Heart right ventricle (tissue), 16 donors: ENCODE measurements at regions not wholly inside any gene's neighbourhood (a gene's known extent, or its start where the extent isn't known, plus 50 kb on each side); places are given as distances from the start of the nearest gene placed in this dataset.

ENCODE experiments used
- ATAC-seq, 8 donors: fragments of 200-7000 bp; cut with Tn5 transposase; one replicate each; pipeline ENCODE4 v1.9.1; 2020; ENCODE audit warnings: mild to moderate bottlenecking in 8 of 8, moderate library complexity in 8 of 8, moderate number of reproducible peaks in 1 of 8
- DNase-seq, 2 donors: peaks; one replicate each; pipeline ENCODE4 v3.0.0-alpha.2; 2020
- H3K27ac ChIP-seq, 10 donors: fragments of 200-600 bp; sonication (generic) in 2 of 10; one replicate each; pipeline versions ENCODE4 v1.5.0 to v1.8.0; 2020 to 2022; ENCODE audit warnings: mild to moderate bottlenecking in 3 of 10
- H3K27me3 ChIP-seq, 7 donors: fragments of 200-600 bp; one replicate each; pipeline ENCODE4 v1.8.0; 2021 to 2022; ENCODE audit warnings: mild to moderate bottlenecking in 2 of 7
- H3K36me3 ChIP-seq, 9 donors: fragments of 200-600 bp; sonication (generic) in 1 of 9; one replicate each; pipeline versions ENCODE4 v1.5.0 to v1.8.0; 2020 to 2022; ENCODE audit warnings: mild to moderate bottlenecking in 2 of 9
- H3K4me1 ChIP-seq, 9 donors: fragments of 200-600 bp; sonication (generic) in 1 of 9; one replicate each; pipeline versions ENCODE4 v1.5.0 to v1.8.0; 2020 to 2022; ENCODE audit warnings: mild to moderate bottlenecking in 4 of 9
- H3K4me3 ChIP-seq, 10 donors: fragments of 200-600 bp; sonication (generic) in 2 of 10; one replicate each; pipeline versions ENCODE4 v1.5.0 to v1.8.0; 2020 to 2022; ENCODE audit warnings: mild to moderate bottlenecking in 7 of 10, moderate library complexity in 2 of 10
- H3K9me3 ChIP-seq, 11 donors: fragments of 200-600 bp in 10 of 11; sonication (generic) in 2 of 11; one replicate each; pipeline versions ENCODE4 v1.5.0 to v1.8.0; 2013 to 2022; ENCODE audit warnings: mild to moderate bottlenecking in 2 of 11, control low read depth in 1 of 11, moderate library complexity in 1 of 11
- CTCF ChIP-seq, 9 donors: fragments of 200-600 bp; sonication (generic) in 2 of 9; IDR thresholded peaks; one replicate each; pipeline versions ENCODE4 v1.5.0 to v1.8.0; 2021 to 2022; ENCODE audit warnings: antibody characterized with exemption in 9 of 9, mild to moderate bottlenecking in 5 of 9, moderate library complexity in 1 of 9
- WGBS, 2 donors: extraction: QIAGEN DNeasy Blood & Tissue Kit; methylation state at CpG; one replicate each; pipeline ENCODE4 v1.1.7; 2013; ENCODE audit warnings: inconsistent platforms in 1 of 2; 5-methylcytosine and 5-hydroxymethylcytosine counted together
- intact Hi-C, 10 donors: fragments of 100-400 bp; cut with DNase I; formaldehyde crosslinking; loops; one replicate each; pipeline versions ENCODE4 v1.11.1 to v1.14.2; 2022
- donor health status: Arrhythmogenic right ventricular cardiomyopathy.
- donor health status: ischemic (EF 13 %, LVEDD 7.1; RV severe dilation, severe dysfunction).
- donor health status: healthy with polysubstance abuse.
- donor health status: DM: no; HTN: yes; CAD: no.
- donor health status: DM: no; HTN: no; CAD: no.
- donor health status: ischemic (EF 25% LVEDD 6.9; RV normal size, moderate dysfunction).
- donor health status: ischemic (EF 25% LVEDD 5.7; RV mildly dilated, moderate dysfunction).
- donor health status: healthy.
- donor health status: DM: yes; HTN: yes; CAD: no.
- donor health status: Ischemic cardiomyopathy.
- donor health status: ischemic (EF 35%, LVEDD 5.7; RV mildly dilated, moderate dysfunction).
- donor health status: nonischemic (EF 11% LVEDD 7.7; RV severe dilation, severe dysfunction).
- donor health status: DM: yes; HTN: yes; CAD: no.
- donor health status: PGD.
- donor health status: ischemic (EF 29% LVEDD 5.4; RV normal size, mild dysfunction).
- donor health status: nonischemic (EF 23%, LVEDD 6.1; RV moderate dilation, normal function).

DNA sequence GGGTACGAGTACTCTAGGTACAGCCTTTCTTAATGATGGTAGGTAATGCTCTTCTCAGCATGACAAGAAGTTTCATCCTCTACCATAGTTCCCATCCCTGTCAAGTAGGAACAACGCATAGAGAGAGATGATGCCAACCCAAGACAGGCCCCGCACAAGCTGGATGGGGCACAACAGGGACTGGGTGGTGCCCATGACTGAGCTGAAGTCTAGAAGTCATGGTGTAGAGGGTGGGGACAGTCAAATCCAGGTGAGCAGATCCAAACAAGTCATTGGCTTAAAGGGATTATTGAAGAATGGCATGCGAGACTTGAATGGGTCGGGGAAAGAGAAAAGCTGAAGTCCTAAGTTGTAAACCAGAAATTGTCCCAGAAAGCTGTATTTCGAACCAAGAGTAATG is 84.2 kb upstream of the MDM1 start:
- TF ChIP-seq CTCF (IDR thresholded peaks at IDR 0.05) = no peak
- WGBS, 2 donors = 97 to 99% methylated on average over 6 of the region's 6 CpGs
- Histone ChIP-seq H3K27me3 (no peaks in the 10 kb centered on the region), H3K4me3 (no peak overlapping the region), H3K27ac (no peak overlapping the region), H3K9me3 (no peaks in the 10 kb centered on the region), H3K36me3 (no peaks in the 10 kb centered on the region), H3K4me1 (peaks cover 0 to 21% (median 11%) of the 10 kb centered on the region in 9 donors)
- no peak for ATAC-seq
- no peak for DNase-seq
- intact Hi-C loops = no loop called here

GRCh38 chr12:68416826-68417225 is 84.7 kb upstream of the MDM1 start:
- intact Hi-C loops = no loop called here
- H3K27me3 ChIP-seq = no peaks in the 10 kb centered on the region
- no peaks in the 10 kb centered on the region for H3K9me3 ChIP-seq
- no peak for TF ChIP-seq CTCF (IDR thresholded peaks at IDR 0.05)
- no peak overlapping the region for H3K27ac ChIP-seq
- ATAC-seq (no peak), DNase-seq (no peak)
- 98% methylated on average over 5 of the region's 5 CpGs for WGBS, 2 donors
- H3K36me3 ChIP-seq = no peaks in the 10 kb centered on the region
- peaks cover 0 to 23% (median 11%) of the 10 kb centered on the region in 9 donors for H3K4me1 ChIP-seq
- no peak overlapping the region for H3K4me3 ChIP-seq

- DNase-seq (no peak), ATAC-seq (no peak)
- TF ChIP-seq CTCF (IDR thresholded peaks at IDR 0.05) = no peak
Measured at GRCh38 chr12:68418137-68418460, 85.9 kb upstream of the MDM1 start.

DNA sequence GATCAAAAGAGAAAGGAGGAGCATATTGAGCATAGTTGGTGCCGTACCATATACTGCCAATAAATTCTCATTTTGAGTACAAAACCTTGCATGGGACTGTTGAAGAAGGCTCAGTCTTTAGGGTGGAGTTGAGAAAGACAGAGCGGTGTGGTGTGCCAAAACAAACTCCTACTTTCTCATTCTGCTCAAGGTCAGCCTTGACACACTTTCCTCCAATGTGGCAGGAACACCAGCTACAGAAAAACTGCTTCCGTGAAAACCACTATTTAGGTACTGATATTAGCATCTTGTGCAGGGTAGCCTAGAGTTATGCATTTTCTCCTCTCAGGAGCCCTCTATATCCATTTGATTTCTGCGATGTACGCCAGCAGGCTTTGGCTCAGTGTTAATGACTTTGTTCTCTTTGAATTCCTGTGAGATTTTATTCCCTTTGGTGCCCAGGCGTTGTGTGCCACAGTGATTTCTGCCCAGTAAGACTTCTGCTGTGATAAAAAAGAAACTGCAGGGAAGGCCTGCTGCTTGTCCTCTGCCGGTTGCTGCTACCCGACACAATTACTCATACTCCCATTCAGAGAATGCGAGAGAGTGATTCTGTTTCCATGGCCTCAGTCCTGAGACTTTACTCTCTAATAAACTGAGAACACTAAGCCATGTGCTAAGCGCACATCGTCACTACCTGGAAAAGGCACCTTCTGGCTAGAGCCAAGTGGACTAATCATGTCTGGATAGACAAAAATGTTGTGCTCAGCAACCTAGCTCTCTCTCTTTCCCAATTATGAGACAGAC is 88.3 kb upstream of the MDM1 start:
- 59 to 70% methylated on average over 11 of the region's 11 CpGs for WGBS, 2 donors

More at GRCh38 chr12:68418137-68418460, 85.9 kb upstream of the MDM1 start:
- H3K36me3 ChIP-seq = no peaks in the 10 kb centered on the region
- no peak overlapping the region for H3K4me3 ChIP-seq
- H3K27me3 ChIP-seq = no peaks in the 10 kb centered on the region
- peaks cover 0 to 30% (median 11%) of the 10 kb centered on the region in 9 donors for H3K4me1 ChIP-seq
- intact Hi-C loops = no loop called here
- H3K27ac ChIP-seq = peak overlapping the region in 1 of 10 donors; percentile 1
- no peaks in the 10 kb centered on the region for H3K9me3 ChIP-seq

More for the DNA sequence above, 88.3 kb upstream of the MDM1 start:
- H3K4me3 ChIP-seq = no peak overlapping the region
- no peaks in the 10 kb centered on the region for H3K9me3 ChIP-seq
- intact Hi-C loops = loop anchor here in 1 of 10 donors (10.0 kb wide), 1 partner anchor 114 kb away; no protein-coding TSS in a partner anchor
- ATAC-seq (peak in 7 of 8 donors; percentile 27 to 66 (median 53)), DNase-seq (no peak)
- no peak for TF ChIP-seq CTCF (IDR thresholded peaks at IDR 0.05)
- H3K27ac ChIP-seq = peak overlapping the region in 6 of 10 donors; percentile 6 to 60 (median 48)
- H3K4me1 ChIP-seq = peaks cover 0 to 30% (median 11%) of the 10 kb centered on the region in 9 donors
- no peaks in the 10 kb centered on the region for H3K27me3 ChIP-seq
- H3K36me3 ChIP-seq = no peaks in the 10 kb centered on the region
